Astrocyte of the spinal cord (primary cell): ENCODE measurements at regions not wholly inside any gene's neighbourhood (a gene's known extent, or its start where the extent isn't known, plus 50 kb on each side); places are given as distances from the start of the nearest gene placed in this dataset.

Source experiments
- DNase-seq: peaks from one replicate; pipeline ENCODE4 v3.0.0; 2011; ENCODE audit warnings: low read depth, low spot score
- H3K4me3 ChIP-seq: 2 replicates; pipeline ENCODE4 v1.5.1; 2011; ENCODE audit warnings: low read depth, mild to moderate bottlenecking, low read length, moderate library complexity
- in situ Hi-C: cut with HindIII; loops from 2 replicates; pipeline ENCODE4 v1.10.0; 2017; ENCODE audit warnings: low sequenced_read_pairs
- TF ChIP-seq, protein P1 (sequence below): IDR thresholded peaks from 2 replicates; pipeline ENCODE4 v1.5.1; 2012; ENCODE audit warnings: low read depth, mild to moderate bottlenecking, low read length, inconsistent platforms

- DNase-seq: no peak
- TF ChIP-seq, protein P1, sequence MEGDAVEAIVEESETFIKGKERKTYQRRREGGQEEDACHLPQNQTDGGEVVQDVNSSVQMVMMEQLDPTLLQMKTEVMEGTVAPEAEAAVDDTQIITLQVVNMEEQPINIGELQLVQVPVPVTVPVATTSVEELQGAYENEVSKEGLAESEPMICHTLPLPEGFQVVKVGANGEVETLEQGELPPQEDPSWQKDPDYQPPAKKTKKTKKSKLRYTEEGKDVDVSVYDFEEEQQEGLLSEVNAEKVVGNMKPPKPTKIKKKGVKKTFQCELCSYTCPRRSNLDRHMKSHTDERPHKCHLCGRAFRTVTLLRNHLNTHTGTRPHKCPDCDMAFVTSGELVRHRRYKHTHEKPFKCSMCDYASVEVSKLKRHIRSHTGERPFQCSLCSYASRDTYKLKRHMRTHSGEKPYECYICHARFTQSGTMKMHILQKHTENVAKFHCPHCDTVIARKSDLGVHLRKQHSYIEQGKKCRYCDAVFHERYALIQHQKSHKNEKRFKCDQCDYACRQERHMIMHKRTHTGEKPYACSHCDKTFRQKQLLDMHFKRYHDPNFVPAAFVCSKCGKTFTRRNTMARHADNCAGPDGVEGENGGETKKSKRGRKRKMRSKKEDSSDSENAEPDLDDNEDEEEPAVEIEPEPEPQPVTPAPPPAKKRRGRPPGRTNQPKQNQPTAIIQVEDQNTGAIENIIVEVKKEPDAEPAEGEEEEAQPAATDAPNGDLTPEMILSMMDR: no peak
- H3K4me3 ChIP-seq: no peak overlapping the region
- in situ Hi-C loops: no loop called here
These were observed 388.5 kb downstream of the AACS start for GRCh38 chr12:125453751-125454150.

- no peak for DNase-seq
- TF ChIP-seq, protein P1: no peak
- in situ Hi-C loops: no loop called here
These were observed 389.1 kb downstream of the AACS start for GRCh38 chr12:125454291-125454690.

GRCh38 chr12:125454786-125455480, 389.7 kb downstream of the AACS start:
- no peak for DNase-seq
- no peak overlapping the region for H3K4me3 ChIP-seq
- in situ Hi-C loops: no loop called here
- TF ChIP-seq, protein P1: no peak

More at GRCh38 chr12:125454291-125454690, 389.1 kb downstream of the AACS start:
- H3K4me3 ChIP-seq: no peak overlapping the region

GRCh38 chr12:125455556-125455955, 390.3 kb downstream of the AACS start:
- TF ChIP-seq, protein P1: no peak

DNA sequence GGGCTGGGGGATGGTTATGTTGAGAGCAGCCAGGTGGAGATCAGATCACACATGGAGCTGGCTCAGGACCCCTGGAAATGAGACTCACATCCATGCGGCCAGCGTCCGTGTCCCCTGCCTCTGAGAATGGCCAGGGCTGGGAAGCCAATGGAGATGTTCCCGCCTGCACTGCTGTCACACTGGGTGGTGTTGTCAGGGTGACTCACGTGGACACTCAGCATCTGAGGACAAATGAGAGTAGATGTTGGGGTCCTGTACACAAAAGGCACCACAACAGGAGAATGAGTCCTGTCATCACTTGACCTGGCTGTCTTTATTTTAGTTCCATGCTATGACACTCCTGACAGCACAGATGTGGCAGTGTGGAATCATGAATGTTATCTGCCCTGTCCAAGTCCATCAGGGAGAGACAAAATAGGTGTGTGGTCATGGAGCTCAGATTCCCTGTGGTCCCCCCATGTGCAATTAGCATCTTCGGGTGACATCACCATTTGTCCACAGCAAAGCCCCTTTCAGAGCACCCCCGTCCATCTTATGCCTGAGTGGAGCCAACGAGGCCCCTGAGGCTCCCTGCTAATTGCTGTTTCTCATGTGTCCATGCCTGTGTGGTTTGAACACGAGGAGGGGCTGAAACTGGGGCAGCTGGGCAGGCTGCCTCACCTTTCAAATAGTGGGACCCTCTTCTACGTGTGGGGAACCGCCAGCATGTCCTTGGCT, 393.5 kb downstream of the AACS start:
- TF ChIP-seq, protein P1: no peak
- in situ Hi-C loops: no loop called here

More at GRCh38 chr12:125455556-125455955, 390.3 kb downstream of the AACS start:
- in situ Hi-C loops: no loop called here
- DNase-seq: no peak
- H3K4me3 ChIP-seq: no peak overlapping the region

GRCh38 chr12:125461831-125462230, 396.6 kb downstream of the AACS start:
- TF ChIP-seq, protein P1: no peak
- DNase-seq: no peak
- in situ Hi-C loops: no loop called here
- no peak overlapping the region for H3K4me3 ChIP-seq

More for the DNA sequence above, 393.5 kb downstream of the AACS start:
- no peak overlapping the region for H3K4me3 ChIP-seq
- no peak for DNase-seq
